GM20000 (cell line): ENCODE measurements at regions not wholly inside any gene's neighbourhood (a gene's known extent, or its start where the extent isn't known, plus 50 kb on each side); places are given as distances from the start of the nearest gene placed in this dataset.

Source experiments
- DNase-seq: peaks from one replicate; pipeline ENCODE4 v3.0.0; 2012; ENCODE audit warnings: low spot score
- TF ChIP-seq, protein P1 (sequence below): IDR thresholded peaks from 2 replicates; pipeline ENCODE4 v1.5.1; 2012; ENCODE audit warnings: mild to moderate bottlenecking, control low read depth; ENCODE audit errors: extremely low read depth, missing control alignments

DNA sequence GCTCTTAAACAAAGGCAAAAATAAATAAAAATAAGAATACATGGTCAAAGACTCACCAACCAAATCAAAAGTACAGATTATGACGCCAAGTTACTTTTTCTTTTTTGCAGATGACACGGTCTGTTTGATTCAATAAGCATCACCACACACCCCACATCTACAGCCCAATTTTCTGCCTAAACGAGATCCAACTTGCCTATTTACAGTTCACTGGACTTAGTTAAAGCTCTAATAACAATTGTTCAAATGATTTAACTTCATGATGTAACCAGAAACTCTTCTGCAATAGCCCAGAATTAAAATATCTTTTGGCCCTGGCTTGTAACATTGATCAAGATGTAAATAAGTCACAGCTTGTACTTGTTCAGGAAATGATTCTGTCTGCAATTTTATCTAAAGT lies 590.3 kb upstream of the C9orf72 start:
- no peak for DNase-seq
- TF ChIP-seq, protein P1, sequence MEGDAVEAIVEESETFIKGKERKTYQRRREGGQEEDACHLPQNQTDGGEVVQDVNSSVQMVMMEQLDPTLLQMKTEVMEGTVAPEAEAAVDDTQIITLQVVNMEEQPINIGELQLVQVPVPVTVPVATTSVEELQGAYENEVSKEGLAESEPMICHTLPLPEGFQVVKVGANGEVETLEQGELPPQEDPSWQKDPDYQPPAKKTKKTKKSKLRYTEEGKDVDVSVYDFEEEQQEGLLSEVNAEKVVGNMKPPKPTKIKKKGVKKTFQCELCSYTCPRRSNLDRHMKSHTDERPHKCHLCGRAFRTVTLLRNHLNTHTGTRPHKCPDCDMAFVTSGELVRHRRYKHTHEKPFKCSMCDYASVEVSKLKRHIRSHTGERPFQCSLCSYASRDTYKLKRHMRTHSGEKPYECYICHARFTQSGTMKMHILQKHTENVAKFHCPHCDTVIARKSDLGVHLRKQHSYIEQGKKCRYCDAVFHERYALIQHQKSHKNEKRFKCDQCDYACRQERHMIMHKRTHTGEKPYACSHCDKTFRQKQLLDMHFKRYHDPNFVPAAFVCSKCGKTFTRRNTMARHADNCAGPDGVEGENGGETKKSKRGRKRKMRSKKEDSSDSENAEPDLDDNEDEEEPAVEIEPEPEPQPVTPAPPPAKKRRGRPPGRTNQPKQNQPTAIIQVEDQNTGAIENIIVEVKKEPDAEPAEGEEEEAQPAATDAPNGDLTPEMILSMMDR = no peak

DNA sequence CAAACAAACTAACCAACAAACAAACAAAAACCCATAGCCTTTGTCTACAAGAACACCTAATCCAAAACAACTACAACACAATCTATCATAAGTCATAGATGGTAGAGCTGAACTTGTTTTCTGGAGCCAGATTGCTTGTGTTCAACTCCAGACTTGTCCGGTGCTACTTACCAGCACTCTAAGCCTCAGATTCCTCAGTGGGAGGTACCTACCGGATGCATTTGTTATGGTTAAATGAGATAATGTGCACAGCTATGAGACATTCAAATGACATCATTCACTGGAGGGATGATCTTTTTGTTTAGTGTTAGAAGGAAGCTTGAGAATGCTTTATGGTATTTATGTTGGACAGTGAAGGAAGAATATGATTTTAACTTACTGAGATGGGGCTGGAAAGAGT lies 592.9 kb upstream of the C9orf72 start:
- no peak for DNase-seq

DNA sequence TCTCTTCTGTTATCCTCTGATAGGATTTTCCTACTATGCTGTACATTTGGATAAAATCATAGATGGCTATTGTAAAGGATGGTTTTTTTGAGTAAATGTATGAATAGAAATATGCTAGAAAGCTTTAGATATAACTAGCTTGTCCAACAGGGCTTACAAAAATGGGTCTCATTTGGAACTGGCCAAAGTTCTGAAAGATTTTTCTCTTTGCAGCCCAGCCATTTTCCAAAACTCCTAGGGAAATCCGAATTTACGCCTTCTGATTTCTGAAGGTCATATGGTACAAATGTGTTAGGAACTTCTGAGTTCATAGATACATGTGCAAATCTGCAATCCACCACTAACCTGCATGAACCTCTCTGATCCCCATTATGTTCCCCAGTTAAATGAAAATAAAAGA lies 603.9 kb upstream of the C9orf72 start:
- no peak for DNase-seq
- TF ChIP-seq, protein P1 = no peak

More for the DNA sequence above, 592.9 kb upstream of the C9orf72 start:
- TF ChIP-seq, protein P1 = no peak

DNA sequence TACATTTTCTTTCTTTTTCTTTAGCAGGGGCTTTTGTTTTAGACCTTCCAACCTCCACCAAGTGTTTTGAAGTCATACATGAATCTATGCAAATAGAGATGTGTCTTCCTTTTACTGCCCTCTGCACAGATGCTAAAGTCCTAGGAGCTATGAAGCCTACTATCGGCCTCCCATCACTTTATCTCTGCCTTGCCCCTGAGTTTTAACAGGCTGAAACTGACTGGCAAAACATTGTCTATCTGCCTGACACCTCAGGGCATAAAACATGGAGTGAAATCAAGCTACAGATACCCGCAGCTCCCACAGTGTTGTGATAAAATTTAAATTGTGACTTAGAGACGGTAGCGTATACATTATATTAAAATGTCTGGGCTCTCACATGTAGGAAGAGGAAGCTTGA lies 604.6 kb upstream of the C9orf72 start:
- TF ChIP-seq, protein P1 = no peak
- DNase-seq = no peak

DNA sequence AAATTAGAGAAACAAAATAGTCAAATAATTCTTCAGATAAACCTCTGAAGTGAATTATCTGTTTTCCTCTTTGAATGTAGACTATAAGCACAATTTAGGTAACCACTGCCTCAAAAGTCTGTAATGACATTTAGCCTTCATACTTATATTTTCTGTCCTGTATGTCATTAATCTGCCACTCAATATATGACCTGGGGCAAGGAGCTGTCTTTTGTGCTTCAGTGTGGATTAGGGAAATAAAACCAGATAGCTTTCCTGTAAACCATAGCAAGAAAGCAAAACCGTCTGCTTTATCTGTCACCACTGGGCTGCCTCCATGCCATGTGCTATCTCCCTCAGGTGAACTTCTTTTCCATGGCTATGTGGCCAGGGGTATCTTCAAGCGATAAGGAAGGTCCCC lies 606.6 kb upstream of the C9orf72 start:
- no peak for DNase-seq
- TF ChIP-seq, protein P1 = no peak

DNA sequence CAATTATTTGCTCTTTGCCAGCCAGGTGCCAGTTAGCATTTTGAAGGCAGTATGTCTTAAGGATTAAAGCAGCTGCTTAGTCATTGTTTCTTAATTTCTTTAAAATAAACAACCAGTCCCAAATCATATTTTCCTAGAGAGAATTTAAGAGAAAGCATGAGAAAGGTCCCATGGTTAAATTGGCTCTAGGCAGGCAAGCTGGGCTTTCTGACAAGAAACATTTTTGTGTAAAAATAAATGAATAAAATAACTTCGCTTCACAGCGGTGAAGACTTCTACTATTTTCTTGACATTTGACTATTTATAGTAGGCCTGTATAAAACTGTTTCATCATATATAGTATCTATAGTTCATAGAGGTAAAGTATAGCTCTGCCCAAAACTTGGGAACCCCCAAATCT lies 617.7 kb upstream of the C9orf72 start:
- no peak for DNase-seq
- TF ChIP-seq, protein P1 = no peak

DNA sequence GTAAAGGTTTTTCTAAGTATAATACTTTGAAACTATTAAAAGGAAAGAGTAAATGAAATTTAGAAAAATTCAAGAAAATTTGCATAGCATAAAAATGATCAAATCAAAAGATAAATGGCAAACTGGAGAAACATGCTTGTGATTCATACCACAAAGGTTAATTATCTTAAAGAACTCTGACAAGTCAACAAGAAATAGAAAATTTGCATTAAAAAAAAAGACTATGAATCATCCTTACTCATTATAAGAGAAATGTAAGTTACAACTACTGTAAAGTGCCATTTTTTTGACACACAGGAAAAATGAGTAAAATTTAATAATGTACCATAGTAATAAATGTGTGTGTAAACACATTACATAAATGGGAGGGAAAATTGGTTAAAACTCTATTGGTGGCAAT lies 624.4 kb upstream of the C9orf72 start:
- TF ChIP-seq, protein P1 = no peak

DNA sequence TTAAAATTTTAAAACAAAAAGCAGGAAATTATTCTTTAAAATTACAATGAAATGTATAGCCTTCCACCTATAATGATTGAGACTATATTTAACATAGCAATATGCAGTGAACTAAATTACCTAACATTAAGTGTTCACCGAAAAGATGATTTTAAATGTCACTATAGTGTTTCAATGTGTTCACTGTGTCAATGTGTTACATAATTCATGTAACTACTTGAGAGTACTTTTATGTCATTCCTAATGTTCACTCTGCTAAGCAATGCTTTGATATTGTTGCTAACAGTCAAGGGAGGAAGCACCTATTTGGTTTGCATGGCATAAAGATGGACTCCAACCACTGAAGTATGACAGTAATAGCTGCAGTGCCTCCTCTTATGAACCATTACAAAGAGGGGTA lies 629.8 kb upstream of the C9orf72 start:
- no peak for DNase-seq
- TF ChIP-seq, protein P1 = no peak

More for the DNA sequence above, 624.4 kb upstream of the C9orf72 start:
- no peak for DNase-seq
